SU-DHL-6 (cell line): ENCODE measurements at regions not wholly inside any gene's neighbourhood (a gene's known extent, or its start where the extent isn't known, plus 50 kb on each side); places are given as distances from the start of the nearest gene placed in this dataset.

Experiments
- EZH2phosphoT487 ChIP-seq: fragments of 200-600 bp; sonication (generic), shearing (Covaris generic); conservative IDR thresholded peaks from 2 replicates; pipeline ENCODE4 v1.6.1; 2018; ENCODE audit warnings: mild to moderate bottlenecking, antibody characterized with exemption, low read length, moderate library complexity, mixed read lengths
- TF ChIP-seq, protein P1 (sequence below): fragments of 200-600 bp; sonication (generic); IDR thresholded peaks from one replicate; pipeline ENCODE4 v1.5.1; 2017; ENCODE audit warnings: antibody characterized with exemption, mild to moderate bottlenecking, low read length, moderate library complexity; ENCODE audit not compliant: insufficient read depth, poor library complexity, severe bottlenecking

DNA sequence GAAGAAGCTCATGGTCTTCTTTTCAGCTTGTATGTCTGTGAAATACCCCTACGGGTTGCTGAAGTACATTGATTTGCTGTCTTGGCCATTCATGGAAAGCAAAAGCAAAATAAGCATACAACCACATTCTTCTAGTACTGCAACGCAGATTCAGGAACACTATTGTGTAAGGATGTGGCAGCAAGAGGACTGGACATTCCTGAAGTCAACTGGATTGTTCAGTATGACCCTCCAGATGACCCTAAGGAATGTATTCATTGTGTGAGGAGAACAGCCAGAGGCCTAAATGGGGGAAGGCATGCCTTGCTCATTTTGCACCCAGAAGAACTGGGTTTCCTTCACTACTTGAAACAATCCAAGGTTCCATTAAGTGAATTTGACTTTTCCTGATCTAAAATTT, 133.4 kb upstream of the ANKRD1 start:
- TF ChIP-seq EZH2phosphoT487, result no peak
- TF ChIP-seq, protein P1, sequence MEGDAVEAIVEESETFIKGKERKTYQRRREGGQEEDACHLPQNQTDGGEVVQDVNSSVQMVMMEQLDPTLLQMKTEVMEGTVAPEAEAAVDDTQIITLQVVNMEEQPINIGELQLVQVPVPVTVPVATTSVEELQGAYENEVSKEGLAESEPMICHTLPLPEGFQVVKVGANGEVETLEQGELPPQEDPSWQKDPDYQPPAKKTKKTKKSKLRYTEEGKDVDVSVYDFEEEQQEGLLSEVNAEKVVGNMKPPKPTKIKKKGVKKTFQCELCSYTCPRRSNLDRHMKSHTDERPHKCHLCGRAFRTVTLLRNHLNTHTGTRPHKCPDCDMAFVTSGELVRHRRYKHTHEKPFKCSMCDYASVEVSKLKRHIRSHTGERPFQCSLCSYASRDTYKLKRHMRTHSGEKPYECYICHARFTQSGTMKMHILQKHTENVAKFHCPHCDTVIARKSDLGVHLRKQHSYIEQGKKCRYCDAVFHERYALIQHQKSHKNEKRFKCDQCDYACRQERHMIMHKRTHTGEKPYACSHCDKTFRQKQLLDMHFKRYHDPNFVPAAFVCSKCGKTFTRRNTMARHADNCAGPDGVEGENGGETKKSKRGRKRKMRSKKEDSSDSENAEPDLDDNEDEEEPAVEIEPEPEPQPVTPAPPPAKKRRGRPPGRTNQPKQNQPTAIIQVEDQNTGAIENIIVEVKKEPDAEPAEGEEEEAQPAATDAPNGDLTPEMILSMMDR, result no peak
